ENCODE measurements at regions not wholly inside any gene's neighbourhood (a gene's known extent, or its start where the extent isn't known, plus 50 kb on each side); places are given as distances from the start of the nearest gene placed in this dataset.
"Not testable (repeated sequence)": the region's sequence is repeated elsewhere in the genome, so short reads cannot be mapped to it uniquely, and the experiment has no call there.

GRCh38 chr7:156051884-156052283 is 239.6 kb upstream of the SHH start:
- DNase-seq, result no peak

GRCh38 chr7:156050636-156051569 is 238.6 kb upstream of the SHH start:
- no peak for DNase-seq

GRCh38 chr7:156049366-156049765 is 237.1 kb upstream of the SHH start:
- no peak for DNase-seq

- DNase-seq, result no peak
Observed at GRCh38 chr7:156046031-156046560, 233.8 kb upstream of the SHH start.

GRCh38 chr7:156043416-156044178 is 231.3 kb upstream of the SHH start:
- DNase-seq, result no peak

GRCh38 chr7:156041398-156041797 is 229.1 kb upstream of the SHH start:
- no peak for DNase-seq

GRCh38 chr7:156039971-156040677 is 227.9 kb upstream of the SHH start:
- no peak for DNase-seq

- DNase-seq, result no peak
Observed at GRCh38 chr7:156039194-156039593, 226.9 kb upstream of the SHH start.

- no peak for DNase-seq
Observed at GRCh38 chr7:156038345-156038744, 226.1 kb upstream of the SHH start.

GRCh38 chr7:156036153-156036552 is 223.9 kb upstream of the SHH start:
- DNase-seq, result no peak

GRCh38 chr7:156035387-156035786 is 223.1 kb upstream of the SHH start:
- not testable (repeated sequence) for DNase-seq

- no peak for DNase-seq
Observed at GRCh38 chr7:156034397-156034796, 222.1 kb upstream of the SHH start.

- no peak for DNase-seq
Observed at GRCh38 chr7:156032973-156033372, 220.7 kb upstream of the SHH start.

GRCh38 chr7:156031679-156032478 is 219.6 kb upstream of the SHH start:
- no peak for DNase-seq

- DNase-seq, result no peak
Observed at GRCh38 chr7:156029460-156030007, 217.3 kb upstream of the SHH start.

GRCh38 chr7:156028521-156028920 is 216.3 kb upstream of the SHH start:
- no peak for DNase-seq

- no peak for DNase-seq
Observed at GRCh38 chr7:156027821-156028220, 215.6 kb upstream of the SHH start.

GRCh38 chr7:156026603-156027002 is 214.3 kb upstream of the SHH start:
- no peak for DNase-seq

GRCh38 chr7:156026076-156026600 is 213.9 kb upstream of the SHH start:
- DNase-seq, result no peak

- no peak for DNase-seq
Observed at GRCh38 chr7:156025675-156026074, 213.4 kb upstream of the SHH start.

GRCh38 chr7:156024201-156024600 is 211.9 kb upstream of the SHH start:
- no peak for DNase-seq
